Endothelial cell of umbilical vein (primary cell): ENCODE measurements at regions not wholly inside any gene's neighbourhood (a gene's known extent, or its start where the extent isn't known, plus 50 kb on each side); places are given as distances from the start of the nearest gene placed in this dataset.

ENCODE experiments used
- BruUV-seq: library from RNA; stranded (reverse); fragments of 400-500 nt; replicated peaks from 2 replicates; lab custom pipeline; 2021; lab: Mats Ljungman, UMichigan
- CTCF ChIA-PET: fragments of 300-600, 350-600 bp; sonication (Branson Sonifier 250); formaldehyde crosslinking; loops from one replicate; lab custom pipeline; 2021; ENCODE audit warnings: antibody characterized with exemption, inconsistent platforms; lab: Charles Lee
- POLR2A ChIA-PET: fragments of 300-600, 350-600 bp; sonication (Branson Sonifier 250); formaldehyde crosslinking; loops from one replicate; lab custom pipeline; 2021; ENCODE audit warnings: antibody characterized with exemption, inconsistent platforms; lab: Charles Lee
- DNase-seq: peaks from one replicate; pipeline ENCODE4 v3.0.0-alpha.2; 2011; ENCODE audit warnings: low read depth, low spot score
- FAIRE-seq: peaks from 2 replicates; lab custom pipeline; 2011; peaks lifted over from hg19 to GRCh38; lab: Jason Lieb, UNC
- H2AFZ ChIP-seq: 2 replicates; pipeline ENCODE4 v1.6.0; 2012; ENCODE audit warnings: low read depth, low read length, control low read depth, inconsistent platforms
- H3K27ac ChIP-seq: 2 replicates; pipeline ENCODE4 v1.5.1; 2011; ENCODE audit warnings: low read depth, mild to moderate bottlenecking, control low read depth, low read length, moderate library complexity; ENCODE audit not compliant: insufficient read depth
- H3K27me3 ChIP-seq, 2 experiments: 2 replicates each; pipeline versions ENCODE4 v1.6.0 to v1.6.1; 2011; ENCODE audit warnings: low read length in 2 of 2, mixed read lengths in 1 of 2; ENCODE audit not compliant: control insufficient read depth in 2 of 2, insufficient read depth in 2 of 2
- H3K36me3 ChIP-seq, 2 experiments: 2 replicates in 1 of 2; 3 replicates in 1 of 2; pipeline ENCODE4 v1.5.1; 2011; ENCODE audit warnings: low read length in 2 of 2, mild to moderate bottlenecking in 1 of 2, moderate library complexity in 1 of 2; ENCODE audit not compliant: control insufficient read depth in 2 of 2, insufficient read depth in 2 of 2; ENCODE audit errors: extremely low read depth in 1 of 2
- H3K4me1 ChIP-seq: 3 replicates; pipeline ENCODE4 v1.5.1; 2011; ENCODE audit warnings: mild to moderate bottlenecking, low read length; ENCODE audit not compliant: control insufficient read depth, insufficient read depth; ENCODE audit errors: extremely low read depth
- H3K4me2 ChIP-seq: 2 replicates; pipeline ENCODE4 v1.6.1; 2011; ENCODE audit warnings: low read length, control low read depth, mixed read lengths; ENCODE audit not compliant: insufficient read depth
- H3K4me3 ChIP-seq, 3 experiments: fragments of 200-600 bp in 1 of 3; sonication (generic), shearing (Covaris generic) in 1 of 3; replicated peaks in 1 of 3; 2 replicates each; pipeline ENCODE4 v1.5.1; 2011 to 2016; ENCODE audit warnings: control low read depth in 3 of 3, low read length in 3 of 3, mild to moderate bottlenecking in 2 of 3, inconsistent platforms in 1 of 3, low read depth in 1 of 3, moderate library complexity in 1 of 3; ENCODE audit not compliant: insufficient read depth in 1 of 3
- H3K79me2 ChIP-seq: 2 replicates; pipeline ENCODE4 v1.6.0; 2012; ENCODE audit warnings: low read length, inconsistent platforms; ENCODE audit not compliant: control insufficient read depth, insufficient read depth
- H3K9ac ChIP-seq: replicated peaks from 2 replicates; pipeline ENCODE3; 2011; ENCODE audit warnings: low read length, control low read depth; ENCODE audit not compliant: insufficient read depth; ENCODE audit errors: extremely low read depth
- H3K9me1 ChIP-seq: replicated peaks from 3 replicates; pipeline ENCODE4 v1.6.0; 2011; ENCODE audit warnings: mild to moderate bottlenecking, low read length; ENCODE audit not compliant: control insufficient read depth, insufficient read depth; ENCODE audit errors: extremely low read depth
- H3K9me3 ChIP-seq: replicated peaks from 2 replicates; pipeline ENCODE4 v1.5.1; 2012; ENCODE audit warnings: low read length, inconsistent platforms; ENCODE audit not compliant: control insufficient read depth, insufficient read depth
- H4K20me1 ChIP-seq: replicated peaks from 2 replicates; pipeline ENCODE3; 2011; ENCODE audit warnings: mild to moderate bottlenecking, low read length; ENCODE audit not compliant: control insufficient read depth, insufficient read depth; ENCODE audit errors: extremely low read depth
- CTCF ChIP-seq, 2 donors: IDR thresholded peaks; 1 replicate in 1 of 2; 2 replicates in 1 of 2; pipeline ENCODE4 v1.5.1; 2011; ENCODE audit warnings: low read length in 2 of 2, mild to moderate bottlenecking in 2 of 2, moderate library complexity in 2 of 2, control low read depth in 1 of 2, inconsistent platforms in 1 of 2, low read depth in 1 of 2; ENCODE audit not compliant: insufficient read depth in 1 of 2; ENCODE audit errors: extremely low read depth in 1 of 2
- EZH2 ChIP-seq: IDR thresholded peaks from 2 replicates; pipeline ENCODE4 v1.6.1; 2012; ENCODE audit warnings: borderline replicate concordance, low read depth, mild to moderate bottlenecking, moderate library complexity, low read length, inconsistent platforms; ENCODE audit not compliant: severe bottlenecking
- FOS ChIP-seq: IDR thresholded peaks from 2 replicates; pipeline ENCODE4 v1.6.1; 2011; ENCODE audit warnings: mild to moderate bottlenecking, low read length, moderate library complexity, borderline replicate concordance; ENCODE audit not compliant: insufficient read depth
- GATA2 ChIP-seq: IDR thresholded peaks from 2 replicates; pipeline ENCODE4 v1.7.0; 2011; ENCODE audit warnings: low read depth, mild to moderate bottlenecking, moderate library complexity, mixed read lengths, low read length; ENCODE audit not compliant: insufficient read length, insufficient read depth
- JUN ChIP-seq: IDR thresholded peaks from 2 replicates; pipeline ENCODE4 v1.6.1; 2011; ENCODE audit warnings: borderline replicate concordance, low read depth; ENCODE audit not compliant: insufficient read length, insufficient read depth
- MAX ChIP-seq: IDR thresholded peaks from 2 replicates; pipeline ENCODE4 v1.6.1; 2011; ENCODE audit not compliant: insufficient read depth, insufficient read length
- MYC ChIP-seq: IDR thresholded peaks from one replicate; pipeline ENCODE4 v1.6.1; 2011; ENCODE audit warnings: mild to moderate bottlenecking, low read depth, low read length
- POLR2A ChIP-seq: IDR thresholded peaks from 2 replicates; pipeline ENCODE4 v1.6.1; 2012; ENCODE audit warnings: low read depth, mild to moderate bottlenecking, control low read depth, low read length
- POLR2AphosphoS5 ChIP-seq: IDR thresholded peaks from 2 replicates; pipeline ENCODE4 v1.6.1; 2012; ENCODE audit warnings: low read depth, mild to moderate bottlenecking, control low read depth, low read length, moderate library complexity; ENCODE audit not compliant: insufficient read depth
- dilution Hi-C: fragments of 300-500 bp; cut with MboI; formaldehyde crosslinking; loops from one replicate; pipeline ENCODE4 v1.15.0; 2019; ENCODE audit warnings: low sequenced_read_pairs; ENCODE audit not compliant: extremely low pct_ligation_motif_present
- intact Hi-C: fragments of 100-400 bp; cut with micrococcal nuclease; formaldehyde crosslinking; loops from one replicate; pipeline ENCODE4 v1.10.0; 2022

GRCh38 chr6:165109011-165109410, 200.4 kb downstream of the C6orf118 start:
- no peak overlapping the region for H3K27ac ChIP-seq
- H3K9ac ChIP-seq, result no peak overlapping the region
- no peaks in the 10 kb centered on the region for H3K9me1 ChIP-seq
- no peaks in the 10 kb centered on the region for H3K36me3 ChIP-seq
- H3K4me2 ChIP-seq, result no peak overlapping the region
- CTCF ChIA-PET, result no interaction called here
- no peak for FAIRE-seq
- no TSS peak for BruUV-seq
- H3K79me2 ChIP-seq, result no peaks in the 10 kb centered on the region
- no peaks in the 10 kb centered on the region for H4K20me1 ChIP-seq
- intact Hi-C loops (no loop called here), dilution Hi-C loops (no loop called here)
- TF ChIP-seq MAX, result no peak
- no peak for TF ChIP-seq JUN
- no peak for TF ChIP-seq EZH2
- TF ChIP-seq CTCF (IDR thresholded peaks at IDR 0.05; ENCODE audit: extremely low read depth in 1 of 2, insufficient read depth in 1 of 2, low read depth in 1 of 2, low read length in 2 of 2), result no peak
- TF ChIP-seq GATA2, result no peak
- TF ChIP-seq FOS, result no peak
- no peak for TF ChIP-seq POLR2AphosphoS5
- TF ChIP-seq POLR2A, result no peak
- no peak for TF ChIP-seq MYC
- H2AFZ ChIP-seq, result no peak overlapping the region
- H3K4me1 ChIP-seq, result no peaks in the 10 kb centered on the region
- no peaks in the 10 kb centered on the region for H3K9me3 ChIP-seq
- no peak for DNase-seq
- no peak overlapping the region for H3K4me3 ChIP-seq
- no peaks in the 10 kb centered on the region for H3K27me3 ChIP-seq
- POLR2A ChIA-PET, result no interaction called here
